ENCODE measurements at regions not wholly inside any gene's neighbourhood (a gene's known extent, or its start where the extent isn't known, plus 50 kb on each side); places are given as distances from the start of the nearest gene placed in this dataset.

DNA sequence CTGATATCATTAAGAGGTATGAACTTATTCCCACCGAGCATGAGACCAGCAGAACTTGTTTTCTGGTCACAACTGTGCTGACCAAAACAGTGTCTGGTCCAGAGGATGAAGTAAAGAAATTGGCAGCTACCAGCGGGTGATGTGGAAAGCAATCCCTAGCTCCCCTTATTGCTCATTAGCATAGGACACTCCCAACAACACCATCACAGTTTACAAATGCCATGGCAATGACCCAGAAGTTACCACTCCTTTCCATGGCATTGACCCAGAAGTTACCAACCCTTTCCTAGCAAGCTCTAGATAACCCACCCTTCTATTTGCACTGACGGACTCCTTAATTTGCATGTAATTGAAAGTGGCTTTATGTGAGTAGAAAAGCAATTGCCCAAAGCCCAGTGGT, 1856.1 kb downstream of the OLFM4 start:
- TF ChIP-seq, protein P1, sequence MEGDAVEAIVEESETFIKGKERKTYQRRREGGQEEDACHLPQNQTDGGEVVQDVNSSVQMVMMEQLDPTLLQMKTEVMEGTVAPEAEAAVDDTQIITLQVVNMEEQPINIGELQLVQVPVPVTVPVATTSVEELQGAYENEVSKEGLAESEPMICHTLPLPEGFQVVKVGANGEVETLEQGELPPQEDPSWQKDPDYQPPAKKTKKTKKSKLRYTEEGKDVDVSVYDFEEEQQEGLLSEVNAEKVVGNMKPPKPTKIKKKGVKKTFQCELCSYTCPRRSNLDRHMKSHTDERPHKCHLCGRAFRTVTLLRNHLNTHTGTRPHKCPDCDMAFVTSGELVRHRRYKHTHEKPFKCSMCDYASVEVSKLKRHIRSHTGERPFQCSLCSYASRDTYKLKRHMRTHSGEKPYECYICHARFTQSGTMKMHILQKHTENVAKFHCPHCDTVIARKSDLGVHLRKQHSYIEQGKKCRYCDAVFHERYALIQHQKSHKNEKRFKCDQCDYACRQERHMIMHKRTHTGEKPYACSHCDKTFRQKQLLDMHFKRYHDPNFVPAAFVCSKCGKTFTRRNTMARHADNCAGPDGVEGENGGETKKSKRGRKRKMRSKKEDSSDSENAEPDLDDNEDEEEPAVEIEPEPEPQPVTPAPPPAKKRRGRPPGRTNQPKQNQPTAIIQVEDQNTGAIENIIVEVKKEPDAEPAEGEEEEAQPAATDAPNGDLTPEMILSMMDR (IDR thresholded peaks at IDR 0.05; ENCODE audit: low read depth, low read length), result no peak
- no peak overlapping the region for H3K4me3 ChIP-seq (replicated peaks in 1 of 2; ENCODE audit: low read depth in 2 of 2, low read length in 2 of 2)
- DNase-seq (ENCODE audit: low read depth in 2 of 2), result no peak

DNA sequence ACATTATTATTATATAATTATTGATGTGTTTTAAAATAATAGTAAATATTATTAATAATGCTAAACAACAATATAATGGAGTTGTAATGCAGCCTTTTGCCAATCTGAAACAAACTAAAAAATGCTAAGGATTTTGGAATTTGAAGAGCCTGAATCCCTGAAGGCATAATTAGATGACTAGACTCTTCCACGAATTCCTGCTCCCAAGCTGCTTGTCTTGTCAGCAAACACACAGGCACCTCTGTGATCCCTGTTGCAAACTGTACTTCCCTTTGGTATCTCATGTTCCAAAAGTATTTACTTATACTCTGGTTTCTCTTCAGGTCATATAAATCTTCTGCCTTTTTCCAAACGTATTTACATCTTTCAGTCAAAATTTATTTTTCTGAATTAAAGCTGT, 1862.4 kb downstream of the OLFM4 start:
- no peak for DNase-seq (ENCODE audit: low read depth in 2 of 2)
- TF ChIP-seq, protein P1 (IDR thresholded peaks at IDR 0.05; ENCODE audit: low read depth, low read length), result no peak
- H3K4me3 ChIP-seq (replicated peaks in 1 of 2; ENCODE audit: low read depth in 2 of 2, low read length in 2 of 2), result no peak overlapping the region

DNA sequence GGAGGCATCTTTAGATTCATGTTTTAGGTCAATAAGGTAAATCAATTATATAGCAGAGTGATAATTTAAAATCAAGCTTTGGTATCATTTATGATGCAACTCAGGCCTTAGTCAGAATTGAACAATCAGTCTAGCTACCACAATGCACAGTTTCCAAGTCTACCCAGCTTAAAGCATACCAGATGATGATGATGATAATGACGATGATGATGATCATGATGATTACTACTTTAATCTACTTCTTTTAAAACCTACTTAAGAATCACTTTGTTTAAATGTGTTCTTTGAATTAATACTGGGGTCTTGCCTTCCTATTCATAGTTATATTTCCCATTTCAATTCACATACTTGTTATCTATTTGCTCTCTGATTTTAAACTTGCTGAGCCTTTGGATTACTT, 1872.7 kb downstream of the OLFM4 start:
- TF ChIP-seq, protein P1 (IDR thresholded peaks at IDR 0.05; ENCODE audit: low read depth, low read length), result no peak

DNA sequence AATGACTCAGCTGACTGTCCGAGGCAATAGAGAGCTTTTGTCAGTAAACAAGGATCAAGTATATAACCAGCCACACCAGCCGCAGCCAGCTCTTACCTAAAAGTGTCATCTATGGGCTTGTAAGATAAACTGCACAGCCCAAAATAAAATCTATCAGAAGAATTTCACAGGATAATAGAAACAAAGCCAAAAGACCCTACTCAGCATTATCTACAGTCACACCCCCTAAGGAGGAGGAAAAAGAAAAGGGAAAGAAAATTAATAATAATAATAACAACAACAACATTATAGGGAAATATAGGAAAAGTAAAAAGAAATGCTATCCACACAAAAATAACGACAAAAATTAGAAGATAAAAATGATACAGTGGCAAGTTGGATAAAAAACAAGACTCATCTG, 1883.8 kb downstream of the OLFM4 start:
- TF ChIP-seq, protein P1 (IDR thresholded peaks at IDR 0.05; ENCODE audit: low read depth, low read length), result no peak
- DNase-seq (ENCODE audit: low read depth in 2 of 2), result no peak
- no peak overlapping the region for H3K4me3 ChIP-seq (replicated peaks in 1 of 2; ENCODE audit: low read depth in 2 of 2, low read length in 2 of 2)

More for the DNA sequence above, 1872.7 kb downstream of the OLFM4 start:
- DNase-seq (ENCODE audit: low read depth in 2 of 2), result no peak
- no peak overlapping the region for H3K4me3 ChIP-seq (replicated peaks in 1 of 2; ENCODE audit: low read depth in 2 of 2, low read length in 2 of 2)

DNA sequence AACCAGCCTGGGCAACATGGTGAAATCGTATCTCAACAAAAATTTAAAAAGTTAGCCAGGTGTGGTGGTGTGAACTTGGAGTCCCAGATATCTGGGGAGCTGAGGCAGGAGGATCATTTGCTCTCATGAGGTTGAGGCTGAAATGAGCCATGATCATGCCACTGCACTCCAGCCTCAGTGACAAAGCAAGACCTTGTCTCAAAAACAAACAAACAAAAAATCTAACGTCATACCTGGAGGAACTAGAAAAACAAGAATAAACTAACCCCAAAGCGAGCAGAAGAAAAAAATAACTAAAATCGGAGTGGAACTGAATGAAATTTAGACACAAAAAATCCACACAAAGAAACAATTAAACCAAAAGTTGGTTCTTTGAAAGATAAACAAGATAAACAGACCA, 1885.1 kb downstream of the OLFM4 start:
- TF ChIP-seq, protein P1 (IDR thresholded peaks at IDR 0.05; ENCODE audit: low read depth, low read length), result no peak
- DNase-seq (ENCODE audit: low read depth in 2 of 2), result no peak
- H3K4me3 ChIP-seq (replicated peaks in 1 of 2; ENCODE audit: low read depth in 2 of 2, low read length in 2 of 2), result no peak overlapping the region

DNA sequence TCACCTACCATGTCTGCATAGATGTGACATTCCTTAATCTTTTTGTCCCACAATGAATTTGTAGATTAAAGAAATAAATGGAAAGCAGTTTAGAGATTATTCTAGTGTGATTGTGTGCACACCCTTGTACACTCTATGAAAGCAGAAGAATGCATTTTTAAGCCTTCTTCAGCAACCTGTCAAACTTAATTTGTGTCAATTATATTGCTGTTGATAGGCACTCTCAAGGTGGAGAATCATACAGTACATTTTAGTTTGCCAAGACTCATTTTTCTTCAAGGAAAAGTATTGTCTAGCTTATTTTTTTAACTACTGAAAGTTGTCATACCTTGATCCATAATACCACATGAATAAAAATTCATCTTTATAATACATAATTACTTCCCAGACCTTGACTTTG, 1898.9 kb downstream of the OLFM4 start:
- TF ChIP-seq, protein P1 (IDR thresholded peaks at IDR 0.05; ENCODE audit: low read depth, low read length), result no peak
- H3K4me3 ChIP-seq (replicated peaks in 1 of 2; ENCODE audit: low read depth in 2 of 2, low read length in 2 of 2), result no peak overlapping the region
- DNase-seq (ENCODE audit: low read depth in 2 of 2), result no peak

DNA sequence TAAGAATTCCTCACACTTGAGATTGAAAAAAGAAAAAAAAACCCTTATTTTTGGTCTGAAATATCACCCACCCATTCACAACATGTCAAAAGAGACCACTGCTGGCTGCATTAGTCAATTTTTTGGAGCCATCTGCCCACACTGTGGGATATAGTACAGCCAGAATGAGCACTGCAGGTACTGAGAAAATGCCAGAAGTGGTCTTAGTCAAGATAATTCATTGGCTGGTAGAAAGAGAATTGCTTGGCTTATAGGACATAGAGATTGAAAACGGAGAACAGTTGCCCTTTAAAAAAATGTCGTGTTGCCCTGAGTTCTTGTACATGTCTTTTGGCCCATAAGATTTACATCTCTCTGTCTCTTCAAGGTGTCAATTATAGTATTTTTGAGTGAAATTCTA, 1899.5 kb downstream of the OLFM4 start:
- TF ChIP-seq, protein P1 (IDR thresholded peaks at IDR 0.05; ENCODE audit: low read depth, low read length), result no peak
- DNase-seq (ENCODE audit: low read depth in 2 of 2), result no peak
- no peak overlapping the region for H3K4me3 ChIP-seq (replicated peaks in 1 of 2; ENCODE audit: low read depth in 2 of 2, low read length in 2 of 2)

Data from cardiac fibroblast (primary cell).